CD4-positive, alpha-beta memory T cell (primary cell): ENCODE measurements at regions not wholly inside any gene's neighbourhood (a gene's known extent, or its start where the extent isn't known, plus 50 kb on each side); places are given as distances from the start of the nearest gene placed in this dataset.

Experiments used
- CTCF ChIA-PET: fragments of 350-600 bp; sonication (Branson Sonifier 250); formaldehyde crosslinking; loops from one replicate; lab custom pipeline; 2021; ENCODE audit warnings: inconsistent platforms; ENCODE audit not compliant: partially characterized antibody; lab: Charles Lee
- POLR2A ChIA-PET: fragments of 350-600 bp; sonication (Branson Sonifier 250); formaldehyde crosslinking; loops from one replicate; lab custom pipeline; 2021; ENCODE audit not compliant: partially characterized antibody; lab: Charles Lee
- DNase-seq, 5 donors: peaks; one replicate each; pipeline versions ENCODE4 v3.0.0 to v3.0.0-alpha.2; 2020 to 2022; ENCODE audit warnings: mixed read lengths in 1 of 5
- H3K27ac ChIP-seq: one replicate; pipeline ENCODE4 v1.7.0; 2013; ENCODE audit warnings: low read depth, low read length
- H3K27me3 ChIP-seq: 2 replicates; pipeline ENCODE4 v1.7.0; 2013; ENCODE audit warnings: mild to moderate bottlenecking, low read length, moderate library complexity; ENCODE audit not compliant: insufficient read depth
- H3K36me3 ChIP-seq: 2 replicates; pipeline ENCODE4 v1.7.0; 2013; ENCODE audit warnings: mild to moderate bottlenecking, low read length, moderate library complexity; ENCODE audit not compliant: insufficient read depth
- H3K4me1 ChIP-seq: 2 replicates; pipeline ENCODE4 v1.7.0; 2013; ENCODE audit warnings: mild to moderate bottlenecking, low read length, moderate library complexity; ENCODE audit not compliant: insufficient read depth
- H3K4me3 ChIP-seq, 2 donors: one replicate each; pipeline ENCODE4 v1.7.0; 2013; ENCODE audit warnings: low read length in 2 of 2, mild to moderate bottlenecking in 1 of 2
- H3K9me3 ChIP-seq, 2 donors: one replicate each; pipeline ENCODE4 v1.7.0; 2013; ENCODE audit warnings: low read length in 2 of 2, control low read depth in 1 of 2; ENCODE audit not compliant: control insufficient read depth in 1 of 2
- H3K27ac Mint-ChIP-seq, 7 donors: one replicate each; pipeline ENCODE4 v1.8.0; 2020 to 2021; ENCODE audit warnings: mixed read lengths in 7 of 7, mild to moderate bottlenecking in 6 of 7, inconsistent platforms in 3 of 7, moderate library complexity in 3 of 7
- H3K27me3 Mint-ChIP-seq, 2 donors: one replicate each; pipeline ENCODE4 v1.8.0; 2020 to 2021; ENCODE audit warnings: mixed read lengths in 2 of 2
- H3K36me3 Mint-ChIP-seq, 2 donors: one replicate each; pipeline ENCODE4 v1.8.0; 2020 to 2021; ENCODE audit warnings: mixed read lengths in 2 of 2, inconsistent platforms in 1 of 2, mild to moderate bottlenecking in 1 of 2
- H3K4me1 Mint-ChIP-seq, 4 donors: one replicate each; pipeline ENCODE4 v1.8.0; 2020 to 2021; ENCODE audit warnings: mixed read lengths in 4 of 4, mild to moderate bottlenecking in 1 of 4
- H3K4me3 Mint-ChIP-seq, 8 donors: one replicate each; pipeline ENCODE4 v1.8.0; 2020 to 2021; ENCODE audit warnings: mixed read lengths in 8 of 8, mild to moderate bottlenecking in 7 of 8, moderate library complexity in 6 of 8, inconsistent platforms in 3 of 8
- H3K9me3 Mint-ChIP-seq, 8 donors: one replicate each; pipeline ENCODE4 v1.8.0; 2020 to 2021; ENCODE audit warnings: mixed read lengths in 8 of 8, mild to moderate bottlenecking in 5 of 8, inconsistent platforms in 3 of 8, moderate library complexity in 1 of 8
- intact Hi-C: fragments of 100-400 bp; cut with micrococcal nuclease; formaldehyde crosslinking; loops from one replicate; pipeline ENCODE4 v1.15.1; 2023

GRCh38 chr5:12175914-12176585 is 271.8 kb upstream of the CTNND2 start:
- intact Hi-C loops: no loop called here
- ChIA-PET POLR2A (no interaction called here), CTCF (no interaction called here)
- H3K4me3 Mint-ChIP-seq: no peak overlapping the region
- Histone ChIP-seq H3K4me3 (no peak overlapping the region), H3K27ac (no peak overlapping the region), H3K4me1 (no peaks in the 10 kb centered on the region), H3K36me3 (no peaks in the 10 kb centered on the region), H3K27me3 (no peaks in the 10 kb centered on the region), H3K9me3 (peaks cover 0 to 2% of the 10 kb centered on the region in 2 donors)
- H3K9me3 Mint-ChIP-seq: peaks cover 0 to 8% (median 0%) of the 10 kb centered on the region in 8 donors
- DNase-seq: no peak
- no peaks in the 10 kb centered on the region for H3K36me3 Mint-ChIP-seq
- no peaks in the 10 kb centered on the region for H3K27me3 Mint-ChIP-seq
- no peak overlapping the region for H3K27ac Mint-ChIP-seq
- no peaks in the 10 kb centered on the region for H3K4me1 Mint-ChIP-seq

- H3K4me3 ChIP-seq: no peak overlapping the region
- no peaks in the 10 kb centered on the region for H3K27me3 ChIP-seq
- Mint-ChIP-seq H3K36me3 (no peaks in the 10 kb centered on the region), H3K27ac (no peak overlapping the region), H3K4me3 (no peak overlapping the region), H3K9me3 (peaks cover 0 to 8% (median 0%) of the 10 kb centered on the region in 8 donors), H3K4me1 (no peaks in the 10 kb centered on the region), H3K27me3 (no peaks in the 10 kb centered on the region)
- no peak overlapping the region for H3K27ac ChIP-seq
- no peaks in the 10 kb centered on the region for H3K36me3 ChIP-seq
- DNase-seq: no peak
- intact Hi-C loops: no loop called here
- POLR2A ChIA-PET: no interaction called here
- H3K9me3 ChIP-seq: no peaks in the 10 kb centered on the region
- CTCF ChIA-PET: no interaction called here
- H3K4me1 ChIP-seq: no peaks in the 10 kb centered on the region
Measured at GRCh38 chr5:12174734-12175133, 270.5 kb upstream of the CTNND2 start.

GRCh38 chr5:12169536-12169935 is 265.3 kb upstream of the CTNND2 start:
- Mint-ChIP-seq H3K4me1 (no peaks in the 10 kb centered on the region), H3K27ac (no peak overlapping the region), H3K4me3 (no peak overlapping the region), H3K36me3 (no peaks in the 10 kb centered on the region), H3K9me3 (peaks cover 0 to 14% (median 6%) of the 10 kb centered on the region in 8 donors), H3K27me3 (no peaks in the 10 kb centered on the region)
- H3K4me3 ChIP-seq: no peak overlapping the region
- H3K9me3 ChIP-seq: no peaks in the 10 kb centered on the region
- intact Hi-C loops: no loop called here
- ChIA-PET CTCF (no interaction called here), POLR2A (no interaction called here)
- no peaks in the 10 kb centered on the region for H3K4me1 ChIP-seq
- no peak for DNase-seq
- no peak overlapping the region for H3K27ac ChIP-seq
- no peaks in the 10 kb centered on the region for H3K36me3 ChIP-seq
- H3K27me3 ChIP-seq: no peaks in the 10 kb centered on the region

GRCh38 chr5:12162863-12163262 is 258.6 kb upstream of the CTNND2 start:
- Mint-ChIP-seq H3K4me3 (no peak overlapping the region), H3K36me3 (no peaks in the 10 kb centered on the region)
- POLR2A ChIA-PET: no interaction called here

DNA sequence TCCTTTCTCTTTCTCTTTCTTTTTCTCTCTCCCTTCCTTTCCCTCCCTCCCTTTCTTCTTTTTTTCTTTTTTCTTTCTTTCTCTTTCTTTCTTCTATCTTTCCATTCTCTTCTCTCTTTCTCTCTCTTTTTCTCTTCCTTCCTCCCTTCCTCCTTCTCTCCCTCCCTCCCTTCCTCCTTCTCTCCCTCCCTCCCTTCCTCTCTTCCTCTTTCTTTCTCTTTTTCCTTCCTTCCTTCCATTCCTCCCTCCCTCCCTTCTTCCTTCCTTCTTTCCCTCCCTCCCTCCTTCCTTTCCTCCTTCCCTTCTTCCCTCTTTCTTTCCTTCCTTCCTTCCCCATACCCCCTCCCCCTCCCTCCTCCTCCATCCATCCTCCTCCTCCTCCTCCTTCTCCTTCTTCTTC is 243.3 kb upstream of the CTNND2 start:
- no peak overlapping the region for H3K4me3 Mint-ChIP-seq
- no peak overlapping the region for H3K27ac Mint-ChIP-seq
- no peak for DNase-seq
- ChIA-PET POLR2A (no interaction called here), CTCF (no interaction called here)
- Histone ChIP-seq H3K9me3 (no peaks in the 10 kb centered on the region), H3K4me3 (no peak overlapping the region), H3K27me3 (no peaks in the 10 kb centered on the region), H3K4me1 (no peaks in the 10 kb centered on the region), H3K27ac (no peak overlapping the region), H3K36me3 (no peaks in the 10 kb centered on the region)
- intact Hi-C loops: no loop called here
- H3K36me3 Mint-ChIP-seq: no peaks in the 10 kb centered on the region
- no peaks in the 10 kb centered on the region for H3K27me3 Mint-ChIP-seq
- H3K9me3 Mint-ChIP-seq: peaks cover 4 to 37% (median 13%) of the 10 kb centered on the region in 8 donors
- H3K4me1 Mint-ChIP-seq: no peaks in the 10 kb centered on the region

More at GRCh38 chr5:12162863-12163262, 258.6 kb upstream of the CTNND2 start:
- H3K27me3 Mint-ChIP-seq: no peaks in the 10 kb centered on the region
- CTCF ChIA-PET: no interaction called here
- no peaks in the 10 kb centered on the region for H3K36me3 ChIP-seq
- H3K4me1 Mint-ChIP-seq: no peaks in the 10 kb centered on the region
- no peak for DNase-seq
- peaks cover 0 to 21% (median 9%) of the 10 kb centered on the region in 8 donors for H3K9me3 Mint-ChIP-seq
- intact Hi-C loops: no loop called here
- H3K4me3 ChIP-seq: no peak overlapping the region
- H3K9me3 ChIP-seq: no peaks in the 10 kb centered on the region
- H3K4me1 ChIP-seq: no peaks in the 10 kb centered on the region
- H3K27ac ChIP-seq: no peak overlapping the region
- H3K27me3 ChIP-seq: no peaks in the 10 kb centered on the region
- no peak overlapping the region for H3K27ac Mint-ChIP-seq

- no peaks in the 10 kb centered on the region for H3K27me3 ChIP-seq
- no peak overlapping the region for H3K27ac ChIP-seq
- H3K9me3 ChIP-seq: no peaks in the 10 kb centered on the region
- POLR2A ChIA-PET: no interaction called here
- Mint-ChIP-seq H3K9me3 (peaks cover 0 to 20% (median 11%) of the 10 kb centered on the region in 8 donors), H3K27ac (no peak overlapping the region), H3K4me1 (no peaks in the 10 kb centered on the region), H3K4me3 (no peak overlapping the region), H3K27me3 (no peaks in the 10 kb centered on the region), H3K36me3 (no peaks in the 10 kb centered on the region)
- intact Hi-C loops: no loop called here
- no peaks in the 10 kb centered on the region for H3K36me3 ChIP-seq
- no peak for DNase-seq
- CTCF ChIA-PET: no interaction called here
- H3K4me3 ChIP-seq: no peak overlapping the region
- no peaks in the 10 kb centered on the region for H3K4me1 ChIP-seq
Measured at GRCh38 chr5:12141496-12141895, 237.2 kb upstream of the CTNND2 start.

DNA sequence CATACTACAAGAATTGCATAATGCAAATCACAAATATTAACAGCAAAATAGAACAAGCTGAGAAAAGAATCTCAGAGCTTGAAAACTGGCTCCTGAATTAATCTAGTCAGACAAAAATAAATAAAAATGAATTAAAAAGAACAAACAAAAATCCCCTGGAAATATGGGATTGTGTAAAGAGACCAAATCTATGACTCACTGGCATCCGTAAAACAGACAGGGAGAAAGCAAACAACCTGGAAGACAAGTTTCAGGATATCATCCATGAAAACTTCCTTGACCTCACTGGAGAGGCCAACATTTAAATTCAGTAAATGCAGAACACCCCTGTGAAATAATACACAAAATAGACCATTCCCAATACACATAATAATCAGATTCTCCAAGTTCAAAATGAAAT is 229.3 kb upstream of the CTNND2 start:
- H3K4me3 ChIP-seq: no peak overlapping the region
- no peak for DNase-seq
- Mint-ChIP-seq H3K27ac (no peak overlapping the region), H3K36me3 (no peaks in the 10 kb centered on the region), H3K4me3 (no peak overlapping the region), H3K4me1 (no peaks in the 10 kb centered on the region), H3K27me3 (no peaks in the 10 kb centered on the region), H3K9me3 (peaks cover 4 to 37% (median 19%) of the 10 kb centered on the region in 8 donors)
- intact Hi-C loops: no loop called here
- H3K36me3 ChIP-seq: no peaks in the 10 kb centered on the region
- H3K9me3 ChIP-seq: no peaks in the 10 kb centered on the region
- CTCF ChIA-PET: no interaction called here
- H3K27ac ChIP-seq: no peak overlapping the region
- no peaks in the 10 kb centered on the region for H3K27me3 ChIP-seq
- H3K4me1 ChIP-seq: no peaks in the 10 kb centered on the region
- POLR2A ChIA-PET: no interaction called here
